ENCODE measurements at regions not wholly inside any gene's neighbourhood (a gene's known extent, or its start where the extent isn't known, plus 50 kb on each side); places are given as distances from the start of the nearest gene placed in this dataset.

DNA sequence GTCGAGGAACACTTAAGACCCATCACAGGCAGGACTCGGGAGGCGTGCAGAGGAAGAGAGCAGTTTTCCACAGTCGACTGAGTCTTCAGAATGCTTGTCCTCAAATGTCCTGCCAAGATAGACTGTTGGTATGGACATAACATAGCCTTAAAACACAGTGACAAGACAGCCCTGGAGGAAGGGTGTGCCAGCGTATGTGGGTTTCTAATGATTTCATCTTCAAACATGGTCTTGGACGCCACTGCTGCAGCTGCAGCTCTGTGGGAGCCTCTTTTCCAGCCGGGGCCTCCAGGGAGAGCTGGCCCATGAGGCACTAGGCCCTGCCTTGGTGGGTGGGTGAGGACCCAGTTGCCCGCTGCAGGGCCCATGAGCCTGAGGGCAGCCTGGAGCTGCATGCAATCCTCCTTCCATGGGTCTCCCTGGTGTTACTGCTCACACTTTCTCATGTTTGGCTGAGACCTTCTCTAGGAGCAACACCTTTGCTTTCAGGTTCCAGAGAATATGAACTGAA, 198.6 kb downstream of the KLF13 start:
- TF ChIP-seq MXI1 (IDR thresholded peaks at IDR 0.05; ENCODE audit: low read depth, low read length) (no peak), TAF1 (IDR thresholded peaks at IDR 0.05; ENCODE audit: borderline replicate concordance, low read depth, low read length) (no peak), ZNF274 (IDR thresholded peaks at IDR 0.05; ENCODE audit: insufficient read depth, insufficient read length) (no peak), MTA3 (IDR thresholded peaks at IDR 0.05; ENCODE audit: borderline replicate concordance, low read length) (no peak), CREB1 (IDR thresholded peaks at IDR 0.05; ENCODE audit: low read depth) (no peak), KLF5 (IDR thresholded peaks at IDR 0.05; ENCODE audit: partially characterized antibody) (no peak), RUNX3 (IDR thresholded peaks at IDR 0.05; ENCODE audit: low read length) (no peak), CBFB (IDR thresholded peaks at IDR 0.05; ENCODE audit: low read depth) (no peak), FOS (IDR thresholded peaks at IDR 0.05; ENCODE audit: borderline replicate concordance, extremely low read depth, insufficient read length) (no peak), ZZZ3 (IDR thresholded peaks at IDR 0.05; ENCODE audit: control insufficient read depth, insufficient read length, low read depth) (no peak), POU2F2 (IDR thresholded peaks at IDR 0.05; ENCODE audit: borderline replicate concordance, low read depth, low read length) (no peak)
- TF ChIP-seq, protein P1, sequence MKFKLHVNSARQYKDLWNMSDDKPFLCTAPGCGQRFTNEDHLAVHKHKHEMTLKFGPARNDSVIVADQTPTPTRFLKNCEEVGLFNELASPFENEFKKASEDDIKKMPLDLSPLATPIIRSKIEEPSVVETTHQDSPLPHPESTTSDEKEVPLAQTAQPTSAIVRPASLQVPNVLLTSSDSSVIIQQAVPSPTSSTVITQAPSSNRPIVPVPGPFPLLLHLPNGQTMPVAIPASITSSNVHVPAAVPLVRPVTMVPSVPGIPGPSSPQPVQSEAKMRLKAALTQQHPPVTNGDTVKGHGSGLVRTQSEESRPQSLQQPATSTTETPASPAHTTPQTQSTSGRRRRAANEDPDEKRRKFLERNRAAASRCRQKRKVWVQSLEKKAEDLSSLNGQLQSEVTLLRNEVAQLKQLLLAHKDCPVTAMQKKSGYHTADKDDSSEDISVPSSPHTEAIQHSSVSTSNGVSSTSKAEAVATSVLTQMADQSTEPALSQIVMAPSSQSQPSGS (IDR thresholded peaks at IDR 0.05; ENCODE audit: low read length) = no peak
- TF ChIP-seq, protein P2, sequence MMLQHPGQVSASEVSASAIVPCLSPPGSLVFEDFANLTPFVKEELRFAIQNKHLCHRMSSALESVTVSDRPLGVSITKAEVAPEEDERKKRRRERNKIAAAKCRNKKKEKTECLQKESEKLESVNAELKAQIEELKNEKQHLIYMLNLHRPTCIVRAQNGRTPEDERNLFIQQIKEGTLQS (IDR thresholded peaks at IDR 0.05; ENCODE audit: borderline replicate concordance, extremely low read depth, low read depth, low read length) = no peak
- TF ChIP-seq, protein P3, sequence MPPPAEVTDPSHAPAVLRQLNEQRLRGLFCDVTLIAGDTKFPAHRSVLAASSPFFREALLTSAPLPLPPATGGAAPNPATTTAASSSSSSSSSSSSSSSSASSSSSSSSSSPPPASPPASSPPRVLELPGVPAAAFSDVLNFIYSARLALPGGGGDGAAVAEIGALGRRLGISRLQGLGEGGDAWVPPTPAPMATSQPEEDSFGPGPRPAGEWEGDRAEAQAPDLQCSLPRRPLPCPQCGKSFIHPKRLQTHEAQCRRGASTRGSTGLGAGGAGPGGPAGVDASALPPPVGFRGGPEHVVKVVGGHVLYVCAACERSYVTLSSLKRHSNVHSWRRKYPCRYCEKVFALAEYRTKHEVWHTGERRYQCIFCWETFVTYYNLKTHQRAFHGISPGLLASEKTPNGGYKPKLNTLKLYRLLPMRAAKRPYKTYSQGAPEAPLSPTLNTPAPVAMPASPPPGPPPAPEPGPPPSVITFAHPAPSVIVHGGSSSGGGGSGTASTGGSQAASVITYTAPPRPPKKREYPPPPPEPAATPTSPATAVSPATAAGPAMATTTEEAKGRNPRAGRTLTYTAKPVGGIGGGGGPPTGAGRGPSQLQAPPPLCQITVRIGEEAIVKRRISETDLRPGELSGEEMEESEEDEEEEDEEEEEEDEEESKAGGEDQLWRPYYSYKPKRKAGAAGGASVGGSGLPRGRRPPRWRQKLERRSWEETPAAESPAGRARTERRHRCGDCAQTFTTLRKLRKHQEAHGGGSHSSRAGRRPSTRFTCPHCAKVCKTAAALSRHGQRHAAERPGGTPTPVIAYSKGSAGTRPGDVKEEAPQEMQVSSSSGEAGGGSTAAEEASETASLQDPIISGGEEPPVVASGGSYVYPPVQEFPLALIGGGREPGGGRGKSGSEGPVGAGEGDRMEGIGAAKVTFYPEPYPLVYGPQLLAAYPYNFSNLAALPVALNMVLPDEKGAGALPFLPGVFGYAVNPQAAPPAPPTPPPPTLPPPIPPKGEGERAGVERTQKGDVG (CRISPR knock-in tag; IDR thresholded peaks at IDR 0.05) = no peak
- no peak overlapping the region for H3K4me2 ChIP-seq (ENCODE audit: control insufficient read depth, insufficient read depth)
- no peak for DNase-seq (ENCODE audit: low read depth, low spot score)
- no TSS peak for BruUV-seq (replicated peaks)
- no peaks in the 10 kb centered on the region for H3K79me2 ChIP-seq (ENCODE audit: control insufficient read depth, insufficient read depth, low read length)
- FAIRE-seq = no peak
- H3K9ac ChIP-seq (ENCODE audit: control insufficient read depth, insufficient read depth, low read length) = no peak overlapping the region
- no peak overlapping the region for H3K27ac ChIP-seq (ENCODE audit: control insufficient read depth, insufficient read depth)
- intact Hi-C loops (cut with micrococcal nuclease; ENCODE audit: unreplicated experiment) = loop anchor here (5.0 kb wide), 2 partner anchors 37 to 52 kb away; no protein-coding TSS in a partner anchor
- no peaks in the 10 kb centered on the region for H3K9me3 ChIP-seq (replicated peaks; ENCODE audit: control insufficient read depth, insufficient read depth, low read length)
- CTCF ChIA-PET = no interaction called here
- no peaks in the 10 kb centered on the region; a peak in 1 of 4 replicates for H3K27me3 ChIP-seq (replicated peaks in 1 of 2; ENCODE audit: control insufficient read depth in 2 of 2, insufficient read depth in 2 of 2, low read length in 1 of 2)
- POLR2A ChIA-PET = no interaction called here
- ATAC-seq = no peak
- H3K4me3 ChIP-seq = no peak overlapping the region
- RAD21 ChIA-PET (ENCODE audit: unreplicated experiment) = no interaction called here
- H4K20me1 ChIP-seq (ENCODE audit: control insufficient read depth, insufficient read depth) = no peaks in the 10 kb centered on the region
- H3K36me3 ChIP-seq (ENCODE audit: control insufficient read depth in 2 of 2, insufficient read depth in 2 of 2, low read length in 1 of 2) = no peaks in the 10 kb centered on the region
- in situ Hi-C loops (cut with MboI) = no loop called here
- no peaks in the 10 kb centered on the region for H3K4me1 ChIP-seq (ENCODE audit: control insufficient read depth, insufficient read depth, low read length)
- WGBS (ENCODE audit: insufficient coverage, insufficient replicate concordance, low lambda C conversion rate, missing lambda C conversion rate) = 44% methylated on average over 8 of the region's 8 CpGs
- SMC1A ChIA-PET (ENCODE audit: uncharacterized antibody, unreplicated experiment) = no interaction called here
- no peak overlapping the region for H2AFZ ChIP-seq (ENCODE audit: control insufficient read depth, low read depth, low read length)

All from GM12878 (cell line).